ENCODE measurements at regions not wholly inside any gene's neighbourhood (a gene's known extent, or its start where the extent isn't known, plus 50 kb on each side); places are given as distances from the start of the nearest gene placed in this dataset.

GRCh38 chr3:67854663-67855062 is 200.3 kb upstream of the SUCLG2 start:
- Histone ChIP-seq H3K27ac (no peak overlapping the region), H3K4me3 (no peak overlapping the region)

GRCh38 chr3:67853520-67853919 is 199.1 kb upstream of the SUCLG2 start:
- Histone ChIP-seq H3K27ac (no peak overlapping the region), H3K4me3 (no peak overlapping the region)

- Histone ChIP-seq H3K27ac (no peak overlapping the region), H3K4me3 (no peak overlapping the region)
Observed at GRCh38 chr3:67848299-67848698, 193.9 kb upstream of the SUCLG2 start.

- Histone ChIP-seq H3K4me3 (no peak overlapping the region), H3K27ac (no peak overlapping the region)
Observed at GRCh38 chr3:67846166-67846565, 191.8 kb upstream of the SUCLG2 start.

GRCh38 chr3:67832817-67833216 is 178.4 kb upstream of the SUCLG2 start:
- Histone ChIP-seq H3K4me3 (no peak overlapping the region), H3K27ac (no peak overlapping the region)

GRCh38 chr3:67831262-67831661 is 176.8 kb upstream of the SUCLG2 start:
- H3K27ac ChIP-seq = no peak overlapping the region

GRCh38 chr3:67828486-67829010 is 174.1 kb upstream of the SUCLG2 start:
- Histone ChIP-seq H3K27ac (no peak overlapping the region), H3K4me3 (no peak overlapping the region)

More at GRCh38 chr3:67831262-67831661, 176.8 kb upstream of the SUCLG2 start:
- no peak overlapping the region for H3K4me3 ChIP-seq

- H3K27ac ChIP-seq = no peak overlapping the region
Observed at GRCh38 chr3:67821135-67821534, 166.7 kb upstream of the SUCLG2 start.

GRCh38 chr3:67819447-67819846 is 165.0 kb upstream of the SUCLG2 start:
- no peak overlapping the region for H3K27ac ChIP-seq
- no peak overlapping the region for H3K4me3 ChIP-seq

More at GRCh38 chr3:67821135-67821534, 166.7 kb upstream of the SUCLG2 start:
- no peak overlapping the region for H3K4me3 ChIP-seq

GRCh38 chr3:67809370-67809935 is 155.0 kb upstream of the SUCLG2 start:
- Histone ChIP-seq H3K27ac (no peak overlapping the region), H3K4me3 (no peak overlapping the region)

GRCh38 chr3:67808906-67809305 is 154.5 kb upstream of the SUCLG2 start:
- H3K4me3 ChIP-seq = no peak overlapping the region
- H3K27ac ChIP-seq = no peak overlapping the region

- Histone ChIP-seq H3K27ac (no peak overlapping the region), H3K4me3 (no peak overlapping the region)
Observed at GRCh38 chr3:67804578-67804977, 150.2 kb upstream of the SUCLG2 start.

- no peak overlapping the region for H3K27ac ChIP-seq
- no peak overlapping the region for H3K4me3 ChIP-seq
Observed at GRCh38 chr3:67804089-67804488, 149.7 kb upstream of the SUCLG2 start.

- no peak overlapping the region for H3K27ac ChIP-seq
- H3K4me3 ChIP-seq = no peak overlapping the region
Observed at GRCh38 chr3:67798412-67798811, 144.0 kb upstream of the SUCLG2 start.

- Histone ChIP-seq H3K4me3 (no peak overlapping the region), H3K27ac (no peak overlapping the region)
Observed at GRCh38 chr3:67791620-67792019, 137.2 kb upstream of the SUCLG2 start.

GRCh38 chr3:67790043-67790442 is 135.6 kb upstream of the SUCLG2 start:
- no peak overlapping the region for H3K4me3 ChIP-seq
- H3K27ac ChIP-seq = no peak overlapping the region

- Histone ChIP-seq H3K27ac (no peak overlapping the region), H3K4me3 (no peak overlapping the region)
Observed at GRCh38 chr3:67788396-67788795, 134.0 kb upstream of the SUCLG2 start.

- H3K4me3 ChIP-seq = no peak overlapping the region
- H3K27ac ChIP-seq = no peak overlapping the region
Observed at GRCh38 chr3:67783281-67784250, 129.2 kb upstream of the SUCLG2 start.

GRCh38 chr3:67781871-67782270 is 127.5 kb upstream of the SUCLG2 start:
- Histone ChIP-seq H3K27ac (no peak overlapping the region), H3K4me3 (no peak overlapping the region)

GRCh38 chr3:67781218-67781617 is 126.8 kb upstream of the SUCLG2 start:
- Histone ChIP-seq H3K4me3 (no peak overlapping the region), H3K27ac (no peak overlapping the region)

- no peak overlapping the region for H3K4me3 ChIP-seq
- H3K27ac ChIP-seq = no peak overlapping the region
Observed at GRCh38 chr3:67774676-67775075, 120.3 kb upstream of the SUCLG2 start.

All from skin epidermis (tissue), 12 donors.